Parathyroid adenoma (tissue), 2 donors: ENCODE measurements at regions not wholly inside any gene's neighbourhood (a gene's known extent, or its start where the extent isn't known, plus 50 kb on each side); places are given as distances from the start of the nearest gene placed in this dataset.
"Not testable (repeated sequence)": the region's sequence is repeated elsewhere in the genome, so short reads cannot be mapped to it uniquely, and the experiment has no call there.

Source experiments
- H2AFZ ChIP-seq: fragments of 300-600 bp; sonication (generic); one replicate; pipeline ENCODE4 v1.7.0; 2017; ENCODE audit warnings: antibody characterized with exemption, mild to moderate bottlenecking
- H3K27ac ChIP-seq: fragments of 300-600 bp; sonication (generic); one replicate; pipeline ENCODE4 v1.7.0; 2017
- H3K27me3 ChIP-seq: fragments of 300-600 bp; sonication (generic); one replicate; pipeline ENCODE4 v1.7.0; 2017; ENCODE audit warnings: low read length; ENCODE audit not compliant: control insufficient read depth, insufficient read depth
- H3K36me3 ChIP-seq: fragments of 300-600 bp; sonication (generic); one replicate; pipeline ENCODE4 v1.7.0; 2017; ENCODE audit warnings: low read length; ENCODE audit not compliant: control insufficient read depth, insufficient read depth
- H3K4me1 ChIP-seq: fragments of 300-600 bp; sonication (generic); one replicate; pipeline ENCODE4 v1.7.0; 2017; ENCODE audit warnings: control low read depth
- H3K4me2 ChIP-seq: fragments of 300-600 bp; sonication (generic); one replicate; pipeline ENCODE4 v1.7.0; 2017; ENCODE audit warnings: low read length
- H3K4me3 ChIP-seq: fragments of 300-600 bp; sonication (generic); one replicate; pipeline ENCODE4 v1.7.0; 2017; ENCODE audit warnings: low read depth, low read length
- H3K79me2 ChIP-seq: fragments of 300-600 bp; sonication (generic); one replicate; pipeline ENCODE4 v1.7.0; 2017; ENCODE audit warnings: control low read depth
- H3K9ac ChIP-seq: fragments of 300-600 bp; sonication (generic); one replicate; pipeline ENCODE4 v1.7.0; 2017; ENCODE audit warnings: mild to moderate bottlenecking
- H3K9me3 ChIP-seq: fragments of 300-600 bp; sonication (generic); one replicate; pipeline ENCODE4 v1.7.0; 2017; ENCODE audit warnings: low read length; ENCODE audit not compliant: control insufficient read depth
- TF ChIP-seq, protein P1 (sequence below): fragments of 300-600 bp; sonication (generic); IDR thresholded peaks from one replicate; pipeline ENCODE4 v1.7.0; 2017; ENCODE audit warnings: antibody characterized with exemption, mild to moderate bottlenecking
- donor health status: primary hyperparathyroidism.

DNA sequence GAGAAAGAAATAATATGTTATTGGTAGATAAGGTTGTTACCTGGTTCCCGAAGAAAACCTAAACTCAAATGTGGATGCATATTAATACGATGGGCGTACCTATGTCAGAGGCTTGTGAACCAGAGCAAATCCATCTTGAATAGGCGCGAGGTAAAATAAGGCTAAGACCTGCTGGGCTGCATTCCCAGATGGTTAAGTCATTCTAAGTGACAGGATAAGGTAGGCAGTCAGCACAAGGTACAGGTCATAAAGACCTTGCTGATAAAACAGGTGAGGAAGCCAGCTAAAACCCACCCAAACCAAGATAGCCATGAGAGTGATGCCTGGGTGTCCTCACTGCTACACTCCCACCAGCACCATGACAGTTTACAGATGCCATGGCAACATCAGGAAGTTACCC lies 1400.1 kb downstream of the CDH8 start:
- no peak overlapping the region for H2AFZ ChIP-seq
- H3K4me3 ChIP-seq = no peak overlapping the region
- no peaks in the 10 kb centered on the region for H3K9me3 ChIP-seq
- no peak overlapping the region for H3K4me2 ChIP-seq
- no peaks in the 10 kb centered on the region for H3K27me3 ChIP-seq
- no peaks in the 10 kb centered on the region for H3K36me3 ChIP-seq
- H3K79me2 ChIP-seq = no peaks in the 10 kb centered on the region
- no peaks in the 10 kb centered on the region for H3K4me1 ChIP-seq
- no peak overlapping the region for H3K9ac ChIP-seq
- TF ChIP-seq, protein P1, sequence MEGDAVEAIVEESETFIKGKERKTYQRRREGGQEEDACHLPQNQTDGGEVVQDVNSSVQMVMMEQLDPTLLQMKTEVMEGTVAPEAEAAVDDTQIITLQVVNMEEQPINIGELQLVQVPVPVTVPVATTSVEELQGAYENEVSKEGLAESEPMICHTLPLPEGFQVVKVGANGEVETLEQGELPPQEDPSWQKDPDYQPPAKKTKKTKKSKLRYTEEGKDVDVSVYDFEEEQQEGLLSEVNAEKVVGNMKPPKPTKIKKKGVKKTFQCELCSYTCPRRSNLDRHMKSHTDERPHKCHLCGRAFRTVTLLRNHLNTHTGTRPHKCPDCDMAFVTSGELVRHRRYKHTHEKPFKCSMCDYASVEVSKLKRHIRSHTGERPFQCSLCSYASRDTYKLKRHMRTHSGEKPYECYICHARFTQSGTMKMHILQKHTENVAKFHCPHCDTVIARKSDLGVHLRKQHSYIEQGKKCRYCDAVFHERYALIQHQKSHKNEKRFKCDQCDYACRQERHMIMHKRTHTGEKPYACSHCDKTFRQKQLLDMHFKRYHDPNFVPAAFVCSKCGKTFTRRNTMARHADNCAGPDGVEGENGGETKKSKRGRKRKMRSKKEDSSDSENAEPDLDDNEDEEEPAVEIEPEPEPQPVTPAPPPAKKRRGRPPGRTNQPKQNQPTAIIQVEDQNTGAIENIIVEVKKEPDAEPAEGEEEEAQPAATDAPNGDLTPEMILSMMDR = no peak
- no peak overlapping the region for H3K27ac ChIP-seq

DNA sequence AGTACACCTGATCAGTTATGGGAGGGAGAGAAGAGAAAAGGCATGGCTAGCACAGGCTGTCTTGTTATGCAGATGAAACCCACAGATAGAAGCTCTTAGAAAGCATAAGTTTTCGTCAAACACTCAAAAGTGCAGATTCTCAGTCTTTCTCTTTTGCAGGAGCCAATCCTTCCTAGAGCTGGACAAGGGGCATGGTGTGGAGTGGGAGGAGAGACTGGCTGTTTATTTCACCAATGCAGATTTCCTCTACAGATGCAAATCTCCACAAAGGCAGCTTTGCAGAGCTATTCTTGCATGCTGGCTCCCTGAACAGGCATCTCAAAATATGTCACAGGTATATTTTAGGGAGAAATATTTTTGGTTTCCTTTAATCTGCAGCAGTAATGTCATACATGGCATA lies 1400.7 kb downstream of the CDH8 start:
- H3K9ac ChIP-seq = no peak overlapping the region
- no peak overlapping the region for H2AFZ ChIP-seq
- H3K4me2 ChIP-seq = no peak overlapping the region
- H3K4me3 ChIP-seq = no peak overlapping the region
- no peaks in the 10 kb centered on the region for H3K36me3 ChIP-seq
- no peaks in the 10 kb centered on the region for H3K79me2 ChIP-seq
- H3K9me3 ChIP-seq = no peaks in the 10 kb centered on the region
- no peaks in the 10 kb centered on the region for H3K27me3 ChIP-seq
- H3K4me1 ChIP-seq = no peaks in the 10 kb centered on the region
- H3K27ac ChIP-seq = no peak overlapping the region
- TF ChIP-seq, protein P1 = no peak

DNA sequence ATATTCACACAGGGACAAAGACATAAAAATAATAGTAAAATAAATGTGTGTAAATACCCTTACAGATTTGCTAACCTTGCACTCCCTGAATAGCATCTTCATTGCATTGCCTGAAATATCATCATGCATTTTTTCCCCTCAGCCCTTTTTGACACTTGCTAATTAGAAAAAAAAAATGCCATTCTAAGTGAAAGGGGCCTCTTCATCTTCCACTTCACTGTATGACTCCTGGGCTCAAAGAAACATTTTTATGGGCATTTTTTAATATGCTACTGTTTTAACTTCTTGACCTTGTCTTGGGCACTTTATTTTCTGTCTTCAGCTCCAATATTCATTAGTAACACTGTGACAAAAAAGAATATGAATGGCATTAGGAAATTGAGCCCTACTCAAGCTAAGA lies 1424.4 kb downstream of the CDH8 start:
- Histone ChIP-seq H3K27ac (no peak overlapping the region), H3K9ac (no peak overlapping the region), H3K27me3 (no peaks in the 10 kb centered on the region), H3K4me2 (no peak overlapping the region), H2AFZ (no peak overlapping the region), H3K4me3 (no peak overlapping the region), H3K36me3 (no peaks in the 10 kb centered on the region), H3K4me1 (no peaks in the 10 kb centered on the region), H3K79me2 (no peaks in the 10 kb centered on the region), H3K9me3 (no peaks in the 10 kb centered on the region)
- TF ChIP-seq, protein P1 = no peak

DNA sequence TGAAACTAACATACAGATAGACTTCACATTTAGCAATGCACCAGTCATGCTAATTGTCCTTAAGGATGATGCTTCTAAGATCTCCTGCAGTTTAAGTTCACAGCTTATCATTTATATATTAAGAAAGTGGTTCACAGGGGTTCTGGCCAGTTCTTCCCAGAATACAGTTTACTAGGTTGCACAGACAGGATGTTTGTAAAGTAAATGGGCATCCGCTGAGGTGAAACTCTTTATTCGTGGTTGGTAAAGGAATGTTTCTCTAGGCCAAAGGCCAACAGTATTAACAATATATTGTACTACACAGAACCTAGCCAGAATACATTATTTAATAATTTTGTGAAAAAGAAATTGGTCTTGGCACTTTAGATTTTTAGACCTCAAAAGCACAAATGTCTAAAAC lies 1427.3 kb downstream of the CDH8 start:
- TF ChIP-seq, protein P1 = no peak
- Histone ChIP-seq H3K36me3 (no peaks in the 10 kb centered on the region), H3K4me3 (no peak overlapping the region), H3K9me3 (no peaks in the 10 kb centered on the region), H3K4me2 (no peak overlapping the region), H3K27me3 (no peaks in the 10 kb centered on the region), H3K4me1 (no peaks in the 10 kb centered on the region), H3K27ac (no peak overlapping the region), H3K79me2 (no peaks in the 10 kb centered on the region), H3K9ac (no peak overlapping the region), H2AFZ (no peak overlapping the region)

DNA sequence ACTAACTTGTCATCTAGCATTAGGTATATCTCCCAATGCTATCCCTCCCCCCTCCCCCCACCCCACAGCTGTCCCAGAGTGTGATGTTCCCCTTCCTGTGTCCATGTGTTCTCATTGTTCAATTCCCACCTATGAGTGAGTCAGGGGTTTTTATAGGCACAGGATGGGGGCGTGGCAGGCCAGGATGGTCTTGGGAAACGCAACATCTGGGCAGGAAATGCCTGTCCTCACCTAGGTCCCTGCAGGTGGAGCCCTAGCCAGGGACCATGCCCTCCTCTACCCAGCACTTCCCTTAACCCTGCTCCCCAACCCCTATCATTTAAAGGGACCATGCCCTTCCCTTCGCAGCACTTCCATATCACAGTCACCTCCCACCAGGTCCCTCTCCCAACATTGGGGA lies 1430.6 kb downstream of the CDH8 start:
- H3K9ac ChIP-seq, H2AFZ ChIP-seq, H3K4me1 ChIP-seq, H3K4me2 ChIP-seq, H3K36me3 ChIP-seq, H3K9me3 ChIP-seq, H3K27ac ChIP-seq, H3K79me2 ChIP-seq, H3K27me3 ChIP-seq, H3K4me3 ChIP-seq: not testable (repeated sequence)
